AG09319 (cell line): ENCODE measurements at regions not wholly inside any gene's neighbourhood (a gene's known extent, or its start where the extent isn't known, plus 50 kb on each side); places are given as distances from the start of the nearest gene placed in this dataset.

Experiments used
- DNase-seq: peaks from one replicate; pipeline ENCODE4 v3.0.0-alpha.2; 2010; ENCODE audit warnings: low read depth; ENCODE audit errors: extremely low read depth
- CTCF ChIP-seq: IDR thresholded peaks from 2 replicates; pipeline ENCODE4 v1.5.1; 2011; ENCODE audit warnings: low read depth, mild to moderate bottlenecking, inconsistent platforms, low read length, moderate library complexity

GRCh38 chr1:73765551-73766233 is 432.3 kb downstream of the LRRIQ3 start:
- no peak for TF ChIP-seq CTCF

GRCh38 chr1:73761559-73761958 is 436.4 kb downstream of the LRRIQ3 start:
- no peak for TF ChIP-seq CTCF
- DNase-seq = no peak

More at GRCh38 chr1:73765551-73766233, 432.3 kb downstream of the LRRIQ3 start:
- DNase-seq = no peak

GRCh38 chr1:73759011-73759410 is 439.0 kb downstream of the LRRIQ3 start:
- DNase-seq = no peak
- TF ChIP-seq CTCF = no peak

- no peak for DNase-seq
- no peak for TF ChIP-seq CTCF
Observed at GRCh38 chr1:73756817-73757216, 441.2 kb downstream of the LRRIQ3 start.

GRCh38 chr1:73755649-73756048 is 442.3 kb downstream of the LRRIQ3 start:
- DNase-seq = no peak
- TF ChIP-seq CTCF = no peak

GRCh38 chr1:73749996-73750395 is 448.0 kb downstream of the LRRIQ3 start:
- TF ChIP-seq CTCF = no peak
- no peak for DNase-seq

GRCh38 chr1:73744985-73745384 is 453.0 kb downstream of the LRRIQ3 start:
- TF ChIP-seq CTCF = no peak
- DNase-seq = no peak
